ENCODE measurements at regions not wholly inside any gene's neighbourhood (a gene's known extent, or its start where the extent isn't known, plus 50 kb on each side); places are given as distances from the start of the nearest gene placed in this dataset.

DNA sequence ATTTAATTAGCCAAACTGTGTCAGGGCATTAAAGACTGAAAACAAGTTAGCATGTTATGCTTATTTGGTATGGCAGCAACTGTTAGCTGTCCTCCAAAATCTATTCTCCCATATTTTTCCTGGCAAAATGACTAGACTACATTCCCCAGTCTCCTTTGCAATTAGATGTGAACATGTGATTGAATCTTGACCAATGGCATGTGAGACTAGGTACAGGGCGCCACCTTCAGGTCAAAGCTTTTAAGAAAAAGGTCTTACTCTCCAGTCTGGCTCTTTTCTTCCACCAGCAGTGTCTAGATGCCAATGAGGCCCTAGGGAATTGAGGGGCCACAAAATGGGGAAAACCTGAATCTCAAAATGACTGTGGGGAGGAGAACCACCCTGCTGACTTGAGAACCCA is 408.2 kb downstream of the SMARCA1 start:
- TF ChIP-seq, protein P1, sequence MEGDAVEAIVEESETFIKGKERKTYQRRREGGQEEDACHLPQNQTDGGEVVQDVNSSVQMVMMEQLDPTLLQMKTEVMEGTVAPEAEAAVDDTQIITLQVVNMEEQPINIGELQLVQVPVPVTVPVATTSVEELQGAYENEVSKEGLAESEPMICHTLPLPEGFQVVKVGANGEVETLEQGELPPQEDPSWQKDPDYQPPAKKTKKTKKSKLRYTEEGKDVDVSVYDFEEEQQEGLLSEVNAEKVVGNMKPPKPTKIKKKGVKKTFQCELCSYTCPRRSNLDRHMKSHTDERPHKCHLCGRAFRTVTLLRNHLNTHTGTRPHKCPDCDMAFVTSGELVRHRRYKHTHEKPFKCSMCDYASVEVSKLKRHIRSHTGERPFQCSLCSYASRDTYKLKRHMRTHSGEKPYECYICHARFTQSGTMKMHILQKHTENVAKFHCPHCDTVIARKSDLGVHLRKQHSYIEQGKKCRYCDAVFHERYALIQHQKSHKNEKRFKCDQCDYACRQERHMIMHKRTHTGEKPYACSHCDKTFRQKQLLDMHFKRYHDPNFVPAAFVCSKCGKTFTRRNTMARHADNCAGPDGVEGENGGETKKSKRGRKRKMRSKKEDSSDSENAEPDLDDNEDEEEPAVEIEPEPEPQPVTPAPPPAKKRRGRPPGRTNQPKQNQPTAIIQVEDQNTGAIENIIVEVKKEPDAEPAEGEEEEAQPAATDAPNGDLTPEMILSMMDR (IDR thresholded peaks at IDR 0.05; ENCODE audit: low read depth, low read length): no peak
- H3K4me3 ChIP-seq (ENCODE audit: low read depth, low read length): no peak overlapping the region

DNA sequence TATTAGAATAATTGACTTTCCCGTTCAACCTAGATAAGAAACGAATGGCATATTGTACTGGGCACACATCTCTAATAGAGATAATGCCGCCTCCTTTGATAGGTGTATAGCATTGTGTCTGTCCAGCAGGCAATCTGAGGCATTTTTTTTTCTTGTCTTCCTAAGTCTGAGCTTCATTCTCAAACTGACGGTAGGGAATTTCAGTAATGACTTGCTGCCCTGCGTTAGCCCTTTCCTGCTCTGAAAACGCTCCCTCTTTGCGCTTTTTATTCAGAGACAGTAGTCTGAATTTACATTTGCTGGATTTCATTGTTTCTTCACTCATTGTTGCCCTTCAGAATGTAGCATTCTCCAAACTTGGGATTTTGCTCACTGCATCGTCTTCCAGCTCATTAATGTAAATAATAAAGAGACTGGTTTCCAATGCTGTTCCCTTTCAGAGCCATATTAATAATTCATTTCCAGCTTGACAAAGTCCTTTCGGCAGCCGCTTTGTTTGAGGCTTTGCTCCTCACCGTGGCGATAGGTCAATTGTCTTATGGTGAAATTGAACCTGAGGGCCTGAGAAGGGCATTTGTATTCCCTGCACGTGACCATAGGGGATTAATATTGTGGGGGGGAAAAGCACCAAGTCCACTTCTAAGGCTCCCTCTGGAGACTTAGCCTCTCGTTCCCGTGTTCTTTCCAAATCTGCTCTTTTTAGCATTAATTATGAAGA is 412.1 kb downstream of the SMARCA1 start:
- TF ChIP-seq, protein P1 (IDR thresholded peaks at IDR 0.05; ENCODE audit: low read depth, low read length): no peak
- no peak overlapping the region for H3K4me3 ChIP-seq (ENCODE audit: low read depth, low read length)

DNA sequence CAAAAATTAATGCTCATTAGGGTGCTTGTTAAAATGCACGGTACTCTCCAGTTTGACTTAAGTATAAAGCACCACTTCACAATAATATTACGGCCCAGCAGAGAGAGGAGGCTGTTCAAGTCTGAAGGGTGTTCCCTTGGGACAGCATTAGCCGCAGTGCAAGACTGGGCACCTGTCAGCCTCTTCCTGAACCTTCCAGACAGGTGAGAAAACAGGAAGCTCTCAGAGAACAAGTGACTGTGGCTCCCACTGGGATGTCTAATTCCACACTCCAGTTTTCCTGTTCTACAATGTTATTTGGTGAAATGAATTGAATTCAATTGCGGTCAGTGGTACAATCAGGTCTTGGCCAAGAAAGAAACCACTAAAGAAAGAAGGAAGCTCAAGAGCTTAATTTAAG is 414.4 kb downstream of the SMARCA1 start:
- TF ChIP-seq, protein P1 (IDR thresholded peaks at IDR 0.05; ENCODE audit: low read depth, low read length): no peak
- H3K4me3 ChIP-seq (ENCODE audit: low read depth, low read length): no peak overlapping the region

GRCh38 chrX:129099207-129099606 is 424.1 kb downstream of the SMARCA1 start:
- TF ChIP-seq, protein P1 (IDR thresholded peaks at IDR 0.05; ENCODE audit: low read depth, low read length): no peak
- H3K4me3 ChIP-seq (ENCODE audit: low read depth, low read length): no peak overlapping the region

GRCh38 chrX:129097668-129098067 is 425.6 kb downstream of the SMARCA1 start:
- TF ChIP-seq, protein P1 (IDR thresholded peaks at IDR 0.05; ENCODE audit: low read depth, low read length): no peak
- no peak overlapping the region for H3K4me3 ChIP-seq (ENCODE audit: low read depth, low read length)

- TF ChIP-seq, protein P1 (IDR thresholded peaks at IDR 0.05; ENCODE audit: low read depth, low read length): no peak
- H3K4me3 ChIP-seq (ENCODE audit: low read depth, low read length): no peak overlapping the region
These were observed 429.6 kb downstream of the SMARCA1 start for GRCh38 chrX:129093706-129094105.

GRCh38 chrX:129092757-129093156 is 430.5 kb downstream of the SMARCA1 start:
- H3K4me3 ChIP-seq (ENCODE audit: low read depth, low read length): no peak overlapping the region
- TF ChIP-seq, protein P1 (IDR thresholded peaks at IDR 0.05; ENCODE audit: low read depth, low read length): no peak
